ENCODE measurements at regions not wholly inside any gene's neighbourhood (a gene's known extent, or its start where the extent isn't known, plus 50 kb on each side); places are given as distances from the start of the nearest gene placed in this dataset.

DNA sequence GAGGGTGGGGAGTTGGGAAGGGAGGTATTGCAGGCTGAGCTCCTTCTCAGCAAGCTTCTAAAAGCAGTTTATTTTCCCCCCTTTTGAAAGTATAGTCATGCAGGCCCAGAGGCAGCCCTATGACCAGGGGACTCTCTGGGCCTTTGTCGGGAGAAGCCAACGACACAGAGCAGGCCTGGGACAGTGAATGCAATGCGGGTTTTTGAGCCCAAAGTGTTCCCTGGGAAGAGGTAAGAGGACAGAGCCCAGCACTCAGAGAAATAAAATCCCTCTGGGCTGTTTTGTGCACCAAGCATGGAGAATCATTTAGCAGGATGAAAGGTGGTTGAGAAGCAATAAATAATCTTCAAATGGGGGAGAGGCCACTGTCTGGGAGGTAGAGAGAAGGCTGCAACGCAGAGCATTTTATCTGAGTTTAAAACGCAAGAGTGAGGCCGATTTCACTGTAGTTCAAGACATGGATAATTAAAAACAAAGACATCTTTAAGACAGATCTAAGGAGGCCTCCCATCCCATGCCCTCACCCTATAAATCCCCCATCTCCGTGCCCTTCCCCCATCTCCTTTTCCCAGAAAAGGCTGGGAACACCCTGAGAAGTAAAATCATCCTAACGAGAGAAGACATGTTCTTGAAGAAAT lies 237.5 kb downstream of the CDC5L start:
- H3K27ac ChIP-seq, result no peak overlapping the region
- in situ Hi-C loops (cut with MboI), result no loop called here

DNA sequence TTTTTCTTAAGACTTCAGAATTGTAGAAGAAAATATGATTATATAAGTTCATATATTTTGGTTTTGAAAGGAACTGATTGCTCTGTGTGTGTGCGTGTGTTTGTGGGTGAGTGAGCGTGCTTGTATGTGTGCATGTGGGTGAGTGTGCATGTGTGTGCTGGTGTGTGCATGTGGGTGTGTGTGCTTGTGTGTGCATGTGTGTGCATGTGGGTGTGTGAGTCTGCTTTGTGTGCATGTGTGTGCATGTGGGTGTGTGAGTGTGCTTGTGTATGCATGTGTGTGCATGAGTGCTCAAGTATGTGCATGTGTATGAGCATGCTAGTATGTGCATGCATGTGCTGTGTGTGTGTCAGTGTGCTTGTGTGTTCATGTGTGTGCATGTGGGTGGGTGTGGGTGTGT lies 238.5 kb downstream of the CDC5L start:
- no peaks in the 10 kb centered on the region; the same call in 1 of the 2 replicates for H3K27me3 ChIP-seq (replicated peaks; ENCODE audit: insufficient read depth)
- no peak overlapping the region for H3K4me2 ChIP-seq (ENCODE audit: unreplicated experiment)
- H3K9ac ChIP-seq, result no peak overlapping the region
- 92 to 100% methylated on average over 2 of the region's 2 CpGs for WGBS, 2 experiments (ENCODE audit: low coverage in 1 of 2, low lambda C conversion rate in 2 of 2, missing lambda C conversion rate in 2 of 2)
- TF ChIP-seq EZH2 (IDR thresholded peaks at IDR 0.05; ENCODE audit: insufficient read depth, poor library complexity, severe bottlenecking) (no peak), EZH2phosphoT487 (IDR thresholded peaks at IDR 0.05; ENCODE audit: insufficient read depth, low read depth) (no peak)
- H3K27ac ChIP-seq, result no peak overlapping the region
- no peaks in the 10 kb centered on the region for H3F3A ChIP-seq (ENCODE audit: insufficient read depth)
- no peaks in the 10 kb centered on the region for H3K4me1 ChIP-seq (ENCODE audit: insufficient read depth)
- no peak for DNase-seq
- no peaks in the 10 kb centered on the region for H3K9me3 ChIP-seq (ENCODE audit: low read depth)
- H3K79me2 ChIP-seq (ENCODE audit: insufficient read depth), result no peaks in the 10 kb centered on the region
- H3K9me2 ChIP-seq (ENCODE audit: insufficient read depth), result no peaks in the 10 kb centered on the region
- in situ Hi-C loops (cut with MboI), result no loop called here
- H4K20me1 ChIP-seq (ENCODE audit: insufficient read depth), result no peaks in the 10 kb centered on the region
- H3K36me3 ChIP-seq (ENCODE audit: low read depth), result no peaks in the 10 kb centered on the region
- no peak overlapping the region for H3K4me3 ChIP-seq
- no peak overlapping the region for H2AFZ ChIP-seq

More for the DNA sequence above, 237.5 kb downstream of the CDC5L start:
- Histone ChIP-seq H3K4me3 (no peak overlapping the region), H3K9me3 (ENCODE audit: low read depth) (no peaks in the 10 kb centered on the region), H3K9ac (no peak overlapping the region), H3K9me2 (ENCODE audit: insufficient read depth) (no peaks in the 10 kb centered on the region), H3K27me3 (replicated peaks; ENCODE audit: insufficient read depth) (no peaks in the 10 kb centered on the region; the same call in 1 of the 2 replicates), H3K4me2 (ENCODE audit: unreplicated experiment) (no peak overlapping the region), H3F3A (ENCODE audit: insufficient read depth) (no peaks in the 10 kb centered on the region), H3K79me2 (ENCODE audit: insufficient read depth) (no peaks in the 10 kb centered on the region), H4K20me1 (ENCODE audit: insufficient read depth) (no peaks in the 10 kb centered on the region), H3K4me1 (ENCODE audit: insufficient read depth) (no peaks in the 10 kb centered on the region), H3K36me3 (ENCODE audit: low read depth) (no peaks in the 10 kb centered on the region), H2AFZ (no peak overlapping the region)
- TF ChIP-seq EZH2phosphoT487 (IDR thresholded peaks at IDR 0.05; ENCODE audit: insufficient read depth, low read depth) (no peak), EZH2 (IDR thresholded peaks at IDR 0.05; ENCODE audit: insufficient read depth, poor library complexity, severe bottlenecking) (no peak)
- DNase-seq, result no peak
- 61 to 66% methylated on average over 8 of the region's 8 CpGs for WGBS, 2 experiments (ENCODE audit: low coverage in 1 of 2, low lambda C conversion rate in 2 of 2, missing lambda C conversion rate in 2 of 2)

DNA sequence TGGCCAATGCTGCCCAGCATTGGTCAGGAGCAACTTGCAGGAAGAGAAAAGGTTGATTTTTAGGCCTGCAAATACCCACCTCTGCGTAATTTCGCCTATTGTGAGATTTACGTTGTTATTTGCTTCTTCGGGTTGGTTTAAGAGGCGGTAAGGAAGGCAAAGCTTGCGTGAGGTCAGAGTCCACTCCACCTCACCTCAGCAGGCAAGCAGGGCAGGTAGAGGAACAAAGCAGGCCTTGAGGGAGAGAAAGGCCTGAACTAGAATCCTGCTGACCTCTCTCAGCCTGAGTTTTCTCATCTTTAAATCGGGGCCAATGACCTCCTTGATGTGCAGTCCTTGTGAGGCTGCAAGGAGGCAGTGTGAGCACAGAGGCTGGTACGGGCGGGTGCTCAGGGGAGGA lies 239.1 kb downstream of the CDC5L start:
- Histone ChIP-seq H3F3A (ENCODE audit: insufficient read depth) (no peaks in the 10 kb centered on the region), H3K4me1 (ENCODE audit: insufficient read depth) (no peaks in the 10 kb centered on the region), H3K4me2 (ENCODE audit: unreplicated experiment) (no peak overlapping the region), H3K79me2 (ENCODE audit: insufficient read depth) (no peaks in the 10 kb centered on the region), H3K9me3 (ENCODE audit: low read depth) (no peaks in the 10 kb centered on the region), H3K9ac (no peak overlapping the region), H3K36me3 (ENCODE audit: low read depth) (no peaks in the 10 kb centered on the region), H3K4me3 (no peak overlapping the region), H4K20me1 (ENCODE audit: insufficient read depth) (no peaks in the 10 kb centered on the region), H3K27ac (no peak overlapping the region), H2AFZ (no peak overlapping the region), H3K27me3 (replicated peaks; ENCODE audit: insufficient read depth) (no peaks in the 10 kb centered on the region), H3K9me2 (ENCODE audit: insufficient read depth) (no peaks in the 10 kb centered on the region)
- 94% methylated on average over 9 of the region's 9 CpGs for WGBS, 2 experiments (ENCODE audit: low coverage in 1 of 2, low lambda C conversion rate in 2 of 2, missing lambda C conversion rate in 2 of 2)
- TF ChIP-seq EZH2phosphoT487 (IDR thresholded peaks at IDR 0.05; ENCODE audit: insufficient read depth, low read depth) (no peak), EZH2 (IDR thresholded peaks at IDR 0.05; ENCODE audit: insufficient read depth, poor library complexity, severe bottlenecking) (no peak)
- DNase-seq, result no peak
- in situ Hi-C loops (cut with MboI), result no loop called here

DNA sequence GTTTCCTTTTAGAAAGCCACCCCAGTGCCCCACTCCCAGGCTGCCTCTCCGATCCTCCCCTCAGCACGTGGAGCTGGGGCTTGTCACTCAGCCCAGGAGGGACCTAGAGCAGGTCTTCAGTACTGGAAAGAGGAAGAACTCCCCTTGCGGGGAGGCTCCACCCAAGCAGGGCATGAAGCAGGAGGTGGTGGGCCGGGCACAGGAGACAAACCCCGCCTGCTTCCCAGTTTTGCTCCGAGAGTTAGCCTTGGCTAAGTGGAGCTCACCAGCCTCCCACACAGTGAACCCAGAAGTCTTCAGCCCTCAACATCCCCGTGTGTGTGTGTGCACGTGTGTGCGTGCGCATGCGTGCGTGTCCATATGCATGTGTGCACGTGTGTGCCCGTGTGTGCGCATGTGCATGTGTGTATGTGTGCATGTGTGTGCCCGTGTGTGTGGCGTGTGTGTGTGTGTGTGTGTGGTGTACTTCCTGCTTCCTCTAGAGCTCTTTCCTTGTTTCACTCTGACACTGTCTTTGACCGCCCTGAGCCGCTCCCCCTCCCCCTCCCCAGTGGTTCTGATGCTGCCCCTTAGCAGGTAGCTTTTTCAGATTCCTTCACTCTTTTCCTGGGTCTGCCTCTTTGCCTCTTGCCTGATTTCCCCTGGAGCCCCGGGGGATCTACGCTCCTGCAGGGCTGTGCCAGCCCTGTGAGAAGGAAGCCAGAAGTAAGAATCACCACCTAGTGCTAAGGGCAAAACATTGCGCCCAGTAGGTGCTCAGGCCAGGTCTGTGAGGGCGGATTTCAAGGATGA lies 239.8 kb downstream of the CDC5L start:
- Histone ChIP-seq H3K9me2 (ENCODE audit: insufficient read depth) (no peaks in the 10 kb centered on the region), H3K36me3 (ENCODE audit: low read depth) (no peaks in the 10 kb centered on the region), H3K27me3 (replicated peaks; ENCODE audit: insufficient read depth) (no peaks in the 10 kb centered on the region), H3K4me2 (ENCODE audit: unreplicated experiment) (no peak overlapping the region), H3K79me2 (ENCODE audit: insufficient read depth) (no peaks in the 10 kb centered on the region), H3K9me3 (ENCODE audit: low read depth) (no peaks in the 10 kb centered on the region), H2AFZ (no peak overlapping the region), H3K4me3 (no peak overlapping the region), H4K20me1 (ENCODE audit: insufficient read depth) (no peaks in the 10 kb centered on the region), H3F3A (ENCODE audit: insufficient read depth) (no peaks in the 10 kb centered on the region), H3K27ac (no peak overlapping the region), H3K9ac (no peak overlapping the region), H3K4me1 (ENCODE audit: insufficient read depth) (no peaks in the 10 kb centered on the region)
- 88 to 90% methylated on average over 19 to 23 of the region's 23 CpGs for WGBS, 2 experiments (ENCODE audit: low coverage in 1 of 2, low lambda C conversion rate in 2 of 2, missing lambda C conversion rate in 2 of 2)
- no peak for TF ChIP-seq EZH2 (IDR thresholded peaks at IDR 0.05; ENCODE audit: insufficient read depth, poor library complexity, severe bottlenecking)
- no peak for TF ChIP-seq EZH2phosphoT487 (IDR thresholded peaks at IDR 0.05; ENCODE audit: insufficient read depth, low read depth)
- in situ Hi-C loops (cut with MboI), result no loop called here
- DNase-seq, result no peak

Data from GM23248 (cell line).